GM19372 (cell line): ENCODE measurements at regions not wholly inside any gene's neighbourhood (a gene's known extent, or its start where the extent isn't known, plus 50 kb on each side); places are given as distances from the start of the nearest gene placed in this dataset.
A peak's percentile ranks its signal among the peaks of the same experiment; 100 is the strongest.

ENCODE experiments used
- ATAC-seq: cut with Tn5 transposase; IDR thresholded peaks from one replicate; pipeline ENCODE4 v1.9.1; 2021; ENCODE audit warnings: mild to moderate bottlenecking, low read depth, moderate library complexity; ENCODE audit not compliant: unreplicated experiment

- ATAC-seq, result no peak
Measured at GRCh38 chr1:80241566-80241965, 1235.0 kb upstream of the ADGRL4 start.

GRCh38 chr1:80225510-80225909 is 1219.0 kb upstream of the ADGRL4 start:
- no peak for ATAC-seq

- no peak for ATAC-seq
Measured at GRCh38 chr1:80221319-80221718, 1214.8 kb upstream of the ADGRL4 start.

- ATAC-seq, result peak; percentile 61
Measured at GRCh38 chr1:80218112-80218511, 1211.6 kb upstream of the ADGRL4 start.

DNA sequence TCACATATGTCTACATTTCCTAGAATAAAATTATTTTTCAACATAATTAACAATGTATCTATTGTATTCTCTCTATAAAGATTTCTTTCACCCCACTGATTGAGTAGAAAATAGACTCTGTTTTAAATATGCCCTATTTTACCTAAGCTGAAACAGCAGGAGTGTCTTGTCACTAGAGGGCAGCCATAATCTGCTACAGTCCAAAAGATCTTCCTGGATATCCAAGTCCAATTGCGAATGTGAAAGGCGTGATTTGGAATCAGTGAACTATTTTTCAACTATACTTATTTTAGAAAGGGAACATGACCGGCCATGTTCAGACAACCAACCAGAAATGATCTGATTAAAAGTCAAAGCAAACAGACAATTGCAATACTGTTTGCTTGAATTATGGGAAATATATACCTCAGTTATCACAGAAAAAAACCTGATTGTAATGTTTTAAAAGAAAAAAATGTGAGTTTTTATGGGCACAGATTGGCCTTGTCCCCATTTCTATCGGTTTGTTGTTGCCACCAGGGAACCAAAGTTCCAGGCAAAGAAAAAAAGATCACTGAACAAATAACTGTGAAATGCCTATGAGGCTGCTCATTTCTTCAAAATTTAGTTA is 1211.0 kb upstream of the ADGRL4 start:
- ATAC-seq, result no peak

GRCh38 chr1:80214888-80215540 is 1208.5 kb upstream of the ADGRL4 start:
- no peak for ATAC-seq

DNA sequence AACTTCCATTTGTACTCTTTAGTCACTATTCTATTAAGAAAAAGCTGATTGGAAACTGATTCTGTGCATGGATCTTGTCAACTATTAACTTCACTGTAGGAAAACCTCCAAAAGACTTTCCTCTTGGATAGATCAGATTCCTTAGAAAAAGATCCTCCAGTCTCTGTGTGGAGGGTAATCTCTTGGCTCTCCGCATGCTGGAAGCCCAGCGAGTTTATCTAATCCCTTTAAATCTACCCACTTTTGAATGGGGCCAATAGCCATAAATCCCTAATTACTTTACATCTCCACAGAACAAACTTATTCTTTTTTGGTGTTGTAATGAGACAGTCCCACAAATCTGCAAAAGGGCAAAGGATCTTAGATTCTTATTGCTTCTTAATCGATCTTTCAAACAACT is 1206.4 kb upstream of the ADGRL4 start:
- ATAC-seq, result no peak

DNA sequence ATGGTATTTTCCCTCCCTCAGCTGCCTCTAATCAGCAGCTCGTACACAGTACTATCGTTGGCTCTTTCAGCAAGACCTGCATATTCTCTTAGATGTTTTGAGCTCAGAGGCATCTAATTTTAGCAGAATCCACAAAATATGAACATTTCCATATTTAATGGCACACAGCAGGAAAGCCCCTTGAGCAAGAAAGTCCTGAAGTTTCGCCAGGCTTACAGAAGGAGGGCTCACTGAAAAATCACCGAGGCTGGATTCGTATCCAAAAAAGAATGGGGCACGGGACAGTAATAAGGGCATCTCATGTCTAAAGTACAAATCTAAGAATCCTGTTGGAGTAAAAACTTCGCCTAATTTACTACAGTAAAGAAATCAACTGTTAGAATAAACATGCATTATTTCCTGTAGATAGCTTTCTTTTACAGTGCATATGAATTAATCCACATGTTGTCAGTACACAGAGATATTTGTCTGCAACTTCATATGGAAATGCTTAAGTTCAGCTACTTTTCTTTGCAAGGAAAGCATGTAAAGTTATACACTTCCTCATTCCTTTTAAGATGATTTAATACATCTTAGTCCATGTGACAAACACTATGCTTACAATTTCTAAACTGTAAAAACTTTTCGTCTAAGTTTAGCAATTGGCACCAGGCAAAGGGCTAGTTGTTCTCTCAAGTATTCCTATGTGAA is 1205.3 kb upstream of the ADGRL4 start:
- no peak for ATAC-seq

- no peak for ATAC-seq
Measured at GRCh38 chr1:80202118-80202517, 1195.6 kb upstream of the ADGRL4 start.

GRCh38 chr1:80194221-80194620 is 1187.7 kb upstream of the ADGRL4 start:
- no peak for ATAC-seq

DNA sequence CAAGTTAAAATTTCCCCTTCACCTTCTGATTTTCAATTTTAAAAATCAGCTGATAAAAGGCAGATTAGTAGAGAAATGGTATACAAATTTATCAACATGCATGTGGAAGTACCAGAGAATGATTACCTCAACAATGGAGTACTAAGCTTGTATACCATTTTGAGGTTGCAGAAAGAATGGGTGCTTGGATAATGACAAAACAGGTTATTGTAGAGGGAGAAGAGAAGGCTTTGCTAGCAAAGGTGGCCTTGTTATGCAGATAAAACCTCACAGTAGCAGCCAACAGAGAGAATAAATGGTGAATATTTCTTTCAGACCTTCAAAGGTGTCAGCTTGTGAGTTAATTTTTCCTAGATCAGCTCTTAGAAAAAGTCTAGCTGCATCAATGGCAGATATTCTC is 1174.9 kb upstream of the ADGRL4 start:
- no peak for ATAC-seq

GRCh38 chr1:80171631-80172030 is 1165.1 kb upstream of the ADGRL4 start:
- no peak for ATAC-seq

DNA sequence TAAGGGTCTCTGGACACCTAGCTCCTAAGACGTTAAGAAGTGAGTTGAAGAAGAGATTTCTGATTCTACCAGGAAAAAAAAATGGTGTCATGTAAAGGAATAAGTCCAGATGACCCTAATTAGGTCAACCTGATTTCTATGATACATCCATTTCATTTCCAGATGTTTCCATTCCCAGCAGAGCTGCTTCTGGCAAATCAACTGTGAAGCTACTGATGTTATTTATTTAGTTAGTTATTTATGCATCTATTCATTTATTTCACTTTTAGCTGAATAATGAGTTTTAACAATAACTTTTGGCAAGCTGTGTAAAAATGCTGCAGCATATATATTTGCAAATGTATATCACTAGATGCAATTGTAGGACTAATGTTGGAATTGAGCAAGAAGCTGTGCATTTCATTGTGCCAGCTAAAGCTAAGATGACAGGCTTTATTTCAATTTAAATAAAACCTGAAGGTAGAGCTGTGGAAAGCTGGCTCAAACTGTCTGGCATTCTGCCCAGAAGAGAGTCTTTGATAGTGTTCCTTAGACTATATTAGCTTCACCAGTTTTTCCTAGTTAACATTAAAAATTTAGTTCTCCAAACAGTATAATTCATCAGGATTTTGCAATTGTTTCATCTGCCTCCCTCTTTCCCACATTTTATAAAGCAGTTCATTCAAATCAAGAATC is 1164.4 kb upstream of the ADGRL4 start:
- ATAC-seq, result no peak

- ATAC-seq, result no peak
Measured at GRCh38 chr1:80164150-80164549, 1157.6 kb upstream of the ADGRL4 start.

DNA sequence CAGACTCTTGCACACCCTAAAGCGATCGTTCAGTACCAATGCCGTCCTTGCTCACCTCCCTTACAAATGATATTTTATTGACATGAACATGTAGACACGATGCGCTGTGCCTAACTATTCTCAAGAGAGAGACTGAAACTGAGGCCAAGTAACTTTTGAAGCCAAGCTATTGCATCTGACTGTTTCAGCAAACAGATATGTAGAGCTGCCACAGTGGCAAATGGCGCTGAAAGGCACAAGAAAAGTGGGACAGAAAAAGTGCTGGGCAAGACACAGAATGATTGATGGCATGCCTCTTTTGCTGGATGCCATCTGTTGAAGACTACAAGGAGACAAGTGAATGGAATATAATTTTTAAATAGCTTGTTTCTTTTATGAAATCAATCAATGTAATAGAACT is 1157.2 kb upstream of the ADGRL4 start:
- no peak for ATAC-seq

- ATAC-seq, result no peak
Measured at GRCh38 chr1:80158771-80159170, 1152.2 kb upstream of the ADGRL4 start.

DNA sequence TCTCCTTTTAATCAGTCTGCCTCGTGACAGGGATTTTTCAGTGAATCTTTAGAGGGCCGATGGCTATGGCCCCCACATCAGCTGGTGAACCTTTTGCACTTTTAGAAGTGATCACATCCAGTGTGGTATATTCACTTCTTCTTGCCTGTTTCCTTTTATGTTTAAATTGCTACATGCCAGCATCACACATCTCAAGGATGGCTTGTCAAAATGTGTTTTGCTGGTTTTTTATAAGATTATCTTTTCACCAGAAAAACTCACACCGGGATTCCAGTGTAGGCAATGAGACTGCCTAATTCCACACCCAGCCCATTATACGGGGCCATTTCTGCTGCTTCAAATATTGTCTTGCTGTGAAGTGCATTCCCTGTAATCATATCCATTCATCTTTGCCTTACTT is 1151.7 kb upstream of the ADGRL4 start:
- no peak for ATAC-seq

- no peak for ATAC-seq
Measured at GRCh38 chr1:80155371-80155770, 1148.8 kb upstream of the ADGRL4 start.

DNA sequence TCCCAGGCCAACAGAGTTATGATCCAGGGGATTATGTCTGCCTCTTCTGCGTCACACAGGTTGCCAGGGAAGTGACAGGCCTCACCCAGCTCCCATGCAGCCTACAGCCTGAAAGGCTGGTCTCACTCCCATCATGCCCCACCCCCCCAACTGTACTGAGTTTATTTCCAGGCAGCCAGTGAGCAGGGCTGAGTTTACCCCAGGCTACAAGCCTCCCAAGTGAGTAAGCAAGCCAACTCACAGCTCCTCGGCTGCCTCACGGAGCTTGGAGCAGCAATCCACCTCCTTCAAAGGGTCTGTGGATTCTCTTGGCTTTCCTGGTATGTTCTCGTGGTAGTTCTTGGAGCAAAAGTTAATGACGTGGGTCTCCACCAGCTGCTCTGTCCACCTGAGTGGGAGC is 1147.6 kb upstream of the ADGRL4 start:
- no peak for ATAC-seq

- no peak for ATAC-seq
Measured at GRCh38 chr1:80153762-80154161, 1147.2 kb upstream of the ADGRL4 start.

GRCh38 chr1:80143361-80143760 is 1136.8 kb upstream of the ADGRL4 start:
- no peak for ATAC-seq
